ENCODE measurements at regions not wholly inside any gene's neighbourhood (a gene's known extent, or its start where the extent isn't known, plus 50 kb on each side); places are given as distances from the start of the nearest gene placed in this dataset.
"Not testable (repeated sequence)": the region's sequence is repeated elsewhere in the genome, so short reads cannot be mapped to it uniquely, and the experiment has no call there.

GRCh38 chr21:14008436-14008835 is 202.3 kb downstream of the LIPI start:
- not testable (repeated sequence) for DNase-seq (ENCODE audit: low spot score)

GRCh38 chr21:14008006-14008405 is 202.7 kb downstream of the LIPI start:
- not testable (repeated sequence) for DNase-seq (ENCODE audit: low spot score)

DNA sequence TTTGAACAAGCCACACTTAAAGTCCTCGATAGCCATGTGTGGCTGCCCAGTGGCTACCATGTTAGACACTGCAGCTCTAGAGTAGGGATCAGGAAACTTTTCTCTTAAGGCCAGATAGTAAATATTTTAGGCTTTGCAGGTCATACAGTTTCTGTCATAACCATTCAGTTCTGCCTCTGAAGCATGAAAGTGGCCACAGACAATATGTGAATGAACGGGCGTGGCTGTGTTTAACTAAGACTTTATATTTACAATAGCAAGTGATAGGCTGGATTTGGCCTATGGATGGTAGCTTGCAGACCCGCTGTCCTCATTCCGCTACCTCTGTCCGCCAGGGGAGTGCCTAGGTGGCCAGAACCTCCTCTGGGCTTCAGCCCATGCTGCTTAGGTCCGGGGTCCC is 204.6 kb downstream of the LIPI start:
- not testable (repeated sequence) for DNase-seq (ENCODE audit: low spot score)

DNA sequence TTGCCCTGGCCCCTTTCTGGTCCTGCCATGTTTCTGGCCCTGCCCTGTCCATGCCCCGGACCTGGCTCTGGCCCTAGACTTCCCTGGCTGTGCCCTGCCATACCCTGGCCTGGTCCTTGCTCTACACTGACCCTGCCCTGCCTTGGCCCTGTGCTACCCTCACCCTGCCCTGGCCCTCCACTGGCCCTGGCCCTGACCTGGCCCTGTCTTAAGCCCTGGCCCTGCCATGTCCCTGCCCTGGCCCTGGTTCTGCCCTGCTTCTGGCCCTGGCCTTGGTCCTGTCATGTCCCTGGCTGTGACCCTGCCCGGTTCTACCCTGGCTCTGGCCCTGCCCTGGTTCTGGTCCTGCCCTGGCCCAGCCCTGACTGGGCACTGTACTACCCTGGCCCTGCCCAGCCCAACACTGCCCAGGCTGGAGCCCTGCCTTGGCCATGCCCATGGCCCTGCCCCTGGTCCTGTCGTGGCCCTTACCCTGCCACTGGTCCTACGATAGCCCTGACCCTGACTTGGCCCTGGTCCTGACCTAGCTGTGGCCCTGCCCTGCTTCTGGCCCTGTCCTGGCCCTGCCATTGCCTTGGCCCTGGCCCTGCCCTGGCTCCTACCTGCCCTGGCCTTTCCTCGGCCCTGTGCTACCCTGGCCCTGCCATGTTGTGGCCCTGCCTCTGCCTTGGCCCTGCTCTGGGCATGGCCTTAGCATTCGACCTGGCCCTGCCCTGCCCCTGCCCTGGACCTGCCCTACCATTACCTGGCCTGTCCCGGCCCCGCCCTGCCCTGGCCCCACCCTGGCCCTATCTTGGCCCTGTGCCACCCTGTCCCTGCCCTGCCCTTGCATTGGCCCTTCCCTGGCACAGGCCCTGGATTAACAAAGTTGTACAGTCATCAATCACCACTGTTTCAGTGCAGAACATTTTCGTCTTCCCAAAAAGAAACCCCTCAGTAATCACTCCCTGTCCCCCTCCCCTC is 223.5 kb downstream of the LIPI start:
- not testable (repeated sequence) for DNase-seq (ENCODE audit: low spot score)

DNA sequence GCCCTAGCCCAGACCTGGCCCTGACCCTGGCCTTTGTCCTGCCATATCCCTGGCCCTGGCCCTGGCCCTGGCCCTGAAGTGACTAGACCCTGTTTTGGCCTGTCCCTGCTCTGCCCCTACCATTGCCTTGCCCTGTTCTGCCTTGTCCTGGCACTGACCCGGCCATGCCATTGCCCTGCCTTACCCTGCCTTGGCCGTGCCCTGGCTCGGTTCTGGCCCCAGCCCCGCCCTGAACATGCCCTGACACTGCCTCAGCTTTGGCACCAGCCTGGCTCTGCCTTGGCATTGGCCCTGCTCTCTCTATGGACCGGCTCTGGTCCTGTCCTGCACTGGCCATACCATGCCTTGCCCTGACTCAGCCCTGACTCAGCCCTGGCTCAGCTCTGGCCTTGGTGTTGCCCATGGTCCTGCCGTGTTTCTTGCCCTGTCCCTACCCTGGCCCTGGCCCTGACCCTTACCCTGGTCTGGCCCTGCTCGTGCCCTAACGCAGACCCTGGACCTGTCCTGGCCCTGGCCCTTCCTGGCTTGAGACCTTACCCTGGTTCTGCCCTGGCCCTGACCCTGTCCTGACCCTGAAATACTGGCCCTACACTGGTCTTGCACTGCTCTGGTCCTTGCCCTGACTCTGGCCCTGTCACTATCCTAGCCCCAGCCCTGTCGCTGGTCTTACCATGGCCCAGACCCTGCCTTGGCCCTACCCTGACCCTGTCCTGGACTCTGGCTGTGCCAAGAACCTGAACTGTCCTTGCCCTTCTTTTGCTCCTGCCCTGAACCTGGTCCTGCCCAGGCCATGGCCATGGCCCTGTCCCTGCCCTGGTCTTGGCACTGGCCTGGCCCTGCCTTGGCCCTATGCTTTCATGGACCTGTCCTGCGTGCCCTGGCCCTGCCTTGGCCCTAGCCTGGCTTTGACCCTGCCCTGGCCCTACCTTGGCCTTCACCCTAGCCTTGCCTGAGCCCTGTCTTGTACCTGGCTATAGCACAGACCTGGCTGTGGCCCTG is 224.6 kb downstream of the LIPI start:
- DNase-seq (ENCODE audit: low spot score): not testable (repeated sequence)

- DNase-seq (ENCODE audit: low spot score): not testable (repeated sequence)
Observed at GRCh38 chr21:13985137-13985864, 225.5 kb downstream of the LIPI start.

- DNase-seq (ENCODE audit: low spot score): not testable (repeated sequence)
Observed at GRCh38 chr21:13984728-13985127, 226.0 kb downstream of the LIPI start.

DNA sequence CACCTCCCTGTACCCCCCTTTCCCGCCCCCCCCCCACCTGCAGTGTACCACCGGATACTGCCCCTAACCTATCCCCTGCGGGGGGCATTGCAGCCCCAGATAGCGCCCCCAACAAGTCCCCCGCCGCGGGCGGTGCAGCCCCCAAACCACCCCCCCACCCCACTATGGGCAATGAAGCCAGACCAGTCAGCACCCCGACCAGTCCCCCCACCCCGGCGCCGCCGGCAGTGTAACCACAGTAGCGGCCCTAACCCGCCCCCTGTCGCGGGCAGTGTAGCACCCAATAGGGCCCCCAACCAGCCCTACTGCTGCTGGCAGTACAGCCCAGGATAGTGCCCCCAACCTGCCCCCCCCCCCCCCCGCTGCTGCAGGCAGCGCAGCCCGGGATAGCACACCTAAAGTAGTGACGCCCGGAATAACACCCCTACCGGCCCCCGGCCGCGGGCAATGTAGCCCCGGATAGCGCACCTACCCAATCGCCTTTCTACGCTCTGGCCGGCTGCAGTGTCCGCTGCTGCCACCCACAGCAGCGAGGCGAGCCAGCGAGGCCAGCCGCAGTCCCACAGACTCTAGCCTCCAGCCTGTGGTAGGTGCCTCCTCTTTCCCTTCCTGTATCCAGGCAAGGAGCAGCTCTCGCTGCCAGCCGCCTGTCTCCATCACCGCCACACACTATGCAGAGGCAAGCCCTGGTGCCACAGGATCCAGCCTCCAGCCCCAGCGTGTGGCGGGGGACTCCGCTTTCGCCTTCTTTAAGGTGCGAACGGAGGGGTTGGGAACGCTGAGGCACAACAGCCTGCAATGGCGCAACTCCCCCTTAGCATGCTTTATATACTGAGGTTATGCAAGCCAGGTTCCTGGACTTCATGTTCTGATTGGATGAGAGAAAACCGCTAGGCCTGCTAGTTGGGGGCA is 229.3 kb downstream of the LIPI start:
- not testable (repeated sequence) for DNase-seq (ENCODE audit: low spot score)

DNA sequence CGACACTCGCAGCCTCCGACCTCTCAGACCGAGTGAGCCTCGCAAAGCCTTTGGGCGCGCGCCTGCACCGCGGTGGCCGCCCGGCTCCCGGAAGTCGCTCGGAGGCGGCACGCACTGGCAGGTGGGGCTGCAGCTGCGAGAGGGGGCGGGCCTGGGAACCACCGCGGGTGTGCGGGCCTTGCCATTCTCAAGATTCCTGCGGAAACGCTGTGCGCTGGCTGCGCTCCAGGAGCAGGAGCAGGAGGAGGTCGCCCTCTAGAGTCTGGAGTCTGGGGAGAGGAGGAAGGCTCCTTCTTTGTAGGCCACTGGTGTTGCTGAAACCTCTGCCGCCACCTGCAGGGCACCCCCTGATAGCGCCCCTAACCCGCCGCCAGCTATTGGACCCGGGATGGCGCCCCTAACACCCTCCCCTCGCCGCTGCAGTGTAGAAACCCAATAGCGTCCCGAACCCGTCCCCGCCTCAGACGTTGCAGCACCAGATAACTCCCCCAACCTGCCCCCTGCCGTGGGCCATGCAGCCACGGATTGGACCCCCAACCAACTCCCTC is 230.6 kb downstream of the LIPI start:
- DNase-seq (ENCODE audit: low spot score): not testable (repeated sequence)

DNA sequence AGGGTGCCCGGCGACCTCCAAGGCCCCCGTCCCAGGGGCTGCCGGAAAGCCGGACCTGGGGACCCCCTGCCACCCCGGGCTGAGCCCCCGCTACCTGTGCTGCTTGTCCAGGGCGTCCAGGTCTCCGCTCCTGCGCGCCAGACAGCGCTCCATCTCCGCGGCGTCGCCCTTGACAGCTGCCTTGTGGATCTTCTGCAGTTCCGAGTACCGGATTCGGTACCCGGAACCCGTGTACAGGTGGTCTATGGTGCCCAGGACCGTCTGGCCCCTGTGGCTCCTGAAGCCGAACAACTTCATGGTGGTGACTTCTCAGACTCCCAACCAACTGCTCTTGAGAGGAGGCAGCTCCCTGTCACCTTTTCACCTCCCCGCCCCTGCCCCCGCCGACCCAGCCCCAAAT is 231.1 kb downstream of the LIPI start:
- not testable (repeated sequence) for DNase-seq (ENCODE audit: low spot score)

GRCh38 chr21:13974582-13974981 is 236.2 kb downstream of the LIPI start:
- DNase-seq (ENCODE audit: low spot score): not testable (repeated sequence)

DNA sequence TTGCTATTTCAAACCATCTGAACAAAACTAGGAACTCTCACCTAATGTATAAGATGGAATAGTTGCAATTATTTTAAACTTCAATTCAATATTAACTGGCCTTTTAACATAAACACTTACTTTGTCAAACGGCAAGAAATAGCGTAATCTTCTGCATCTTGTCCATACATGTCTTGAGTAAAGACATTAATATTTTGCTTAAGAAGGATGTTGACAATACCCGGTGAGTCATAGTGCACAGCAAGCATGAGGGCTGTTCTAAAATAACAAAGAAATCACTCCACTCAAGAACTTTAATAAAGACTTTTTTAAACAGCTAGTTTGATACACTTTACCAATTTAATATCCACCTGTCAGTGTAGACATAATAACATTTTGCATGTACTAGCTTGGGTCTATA is 240.9 kb downstream of the LIPI start:
- not testable (repeated sequence) for DNase-seq (ENCODE audit: low spot score)

GRCh38 chr21:13969002-13969401 is 241.8 kb downstream of the LIPI start:
- not testable (repeated sequence) for DNase-seq (ENCODE audit: low spot score)

- not testable (repeated sequence) for DNase-seq (ENCODE audit: low spot score)
Observed at GRCh38 chr21:13963259-13963658, 247.5 kb downstream of the LIPI start.

DNA sequence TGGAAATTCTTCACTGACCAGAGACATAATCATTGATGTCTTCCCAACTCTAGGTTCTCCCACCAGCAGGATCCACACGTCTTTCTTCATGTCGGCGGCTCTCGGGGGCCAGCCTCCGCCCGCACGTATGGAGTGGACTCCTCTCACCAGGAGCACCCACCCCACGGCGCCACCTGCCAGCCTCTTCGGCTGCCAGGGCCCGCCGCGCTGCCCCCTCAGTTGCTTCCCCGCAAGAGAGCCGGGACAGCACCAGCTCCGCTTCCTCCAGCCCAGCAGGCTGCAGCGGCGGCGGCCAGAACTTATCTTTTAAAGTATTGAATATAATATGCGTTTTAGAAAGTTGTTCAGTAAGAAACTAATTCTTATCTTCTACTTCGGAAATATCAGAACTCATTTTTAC is 273.5 kb downstream of the LIPI start:
- DNase-seq (ENCODE audit: low spot score): no peak

- not testable (repeated sequence) for DNase-seq (ENCODE audit: low spot score)
Observed at GRCh38 chr21:13936033-13936937, 274.5 kb downstream of the LIPI start.

DNA sequence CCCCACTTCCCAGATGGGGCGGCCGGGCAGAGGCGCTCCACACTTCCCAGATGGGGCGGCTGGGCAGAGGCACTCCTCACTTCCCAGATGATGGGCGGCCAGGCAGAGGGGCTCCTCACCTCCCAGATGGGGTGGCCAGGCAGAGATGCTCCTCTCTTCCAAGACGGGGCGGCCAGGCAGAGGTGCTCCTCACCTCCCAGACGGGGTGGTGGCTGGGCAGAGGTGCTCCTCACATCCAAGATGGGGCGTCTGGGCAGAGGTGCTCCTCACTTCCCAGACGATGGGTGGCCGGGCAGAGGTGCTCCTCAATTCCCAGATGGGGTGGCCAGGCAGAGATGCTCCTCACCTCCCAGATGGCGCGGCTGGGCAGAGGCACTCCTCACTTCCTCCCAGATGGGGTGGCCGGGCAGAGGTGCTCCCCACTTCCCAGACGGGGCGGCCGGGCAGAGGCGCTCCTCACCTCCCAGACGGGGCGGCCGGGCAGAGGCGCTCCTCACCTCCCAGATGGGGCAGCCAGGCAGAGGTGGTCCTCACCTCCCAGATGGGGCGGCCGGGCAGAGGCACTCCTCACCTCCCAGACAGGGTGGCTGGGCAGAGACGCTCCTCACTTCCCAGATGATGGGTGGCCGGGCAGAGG is 275.2 kb downstream of the LIPI start:
- DNase-seq (ENCODE audit: low spot score): not testable (repeated sequence)

- not testable (repeated sequence) for DNase-seq (ENCODE audit: low spot score)
Observed at GRCh38 chr21:13934887-13935342, 275.8 kb downstream of the LIPI start.
